ENCODE measurements at regions not wholly inside any gene's neighbourhood (a gene's known extent, or its start where the extent isn't known, plus 50 kb on each side); places are given as distances from the start of the nearest gene placed in this dataset.

- Histone ChIP-seq H3K4me1 (ENCODE audit: control insufficient read depth, insufficient read depth, low read depth, low read length) (no peaks in the 10 kb centered on the region), H3K9me3 (ENCODE audit: control insufficient read depth, low read length) (peaks cover 3% of the 10 kb centered on the region), H3K27ac (ENCODE audit: low read length, poor library complexity, severe bottlenecking) (no peak overlapping the region), H3K18ac (ENCODE audit: low read depth in 1 of 2, low read length in 2 of 2) (no peak overlapping the region), H2AK5ac (ENCODE audit: low read length, severe bottlenecking) (no peak overlapping the region), H3K4ac (ENCODE audit: low read depth in 1 of 2, low read length in 2 of 2) (no peak overlapping the region), H3K79me1 (replicated peaks; ENCODE audit: low read length, poor library complexity, severe bottlenecking) (no peaks in the 10 kb centered on the region), H3K9ac (ENCODE audit: low read length) (no peak overlapping the region), H3K4me3 (ENCODE audit: insufficient read depth in 1 of 2, low read depth in 1 of 2, low read length in 2 of 2) (no peak overlapping the region), H4K8ac (ENCODE audit: low read length) (no peak overlapping the region), H2BK12ac (ENCODE audit: low read length in 2 of 2) (no peak overlapping the region), H3K27me3 (ENCODE audit: control insufficient read depth in 1 of 2, insufficient read depth in 1 of 2, low read length in 2 of 2) (peaks cover 3 to 19% of the 10 kb centered on the region in 2 experiments), H2BK15ac (ENCODE audit: low read depth, poor library complexity, severe bottlenecking) (no peak overlapping the region), H3K4me2 (ENCODE audit: low read length, poor library complexity, severe bottlenecking) (no peak overlapping the region), H2BK5ac (ENCODE audit: low read depth, low read length, poor library complexity, severe bottlenecking) (no peak overlapping the region), H4K91ac (ENCODE audit: low read length) (no peak overlapping the region), H3K36me3 (ENCODE audit: control insufficient read depth in 1 of 2, insufficient read depth in 2 of 2, low read depth in 1 of 2, low read length in 2 of 2) (no peaks in the 10 kb centered on the region), H3K23ac (ENCODE audit: low read length in 2 of 2) (no peak overlapping the region), H2BK120ac (ENCODE audit: low read depth, low read length) (no peak overlapping the region), H3K14ac (ENCODE audit: low read length in 2 of 2) (no peak overlapping the region), H2AFZ (ENCODE audit: low read depth, low read length) (no peak overlapping the region)
- no peak for DNase-seq
- 92% methylated on average over 2 of the region's 2 CpGs for WGBS
These were observed 79.3 kb upstream of the VAV3 start for GRCh38 chr1:108044318-108044717.

- H3K9me3 ChIP-seq (ENCODE audit: control insufficient read depth, low read length) = peaks cover 3% of the 10 kb centered on the region
- no peak overlapping the region for H2BK120ac ChIP-seq (ENCODE audit: low read depth, low read length)
- H3K23ac ChIP-seq (ENCODE audit: low read length in 2 of 2) = no peak overlapping the region
- H2BK15ac ChIP-seq (ENCODE audit: low read depth, poor library complexity, severe bottlenecking) = no peak overlapping the region
- H2BK12ac ChIP-seq (ENCODE audit: low read length in 2 of 2) = no peak overlapping the region
- no peak overlapping the region for H2AK5ac ChIP-seq (ENCODE audit: low read length, severe bottlenecking)
- H3K36me3 ChIP-seq (ENCODE audit: control insufficient read depth in 1 of 2, insufficient read depth in 2 of 2, low read depth in 1 of 2, low read length in 2 of 2) = no peaks in the 10 kb centered on the region
- DNase-seq = no peak
- H3K27me3 ChIP-seq (ENCODE audit: control insufficient read depth in 1 of 2, insufficient read depth in 1 of 2, low read length in 2 of 2) = peaks cover 3 to 19% of the 10 kb centered on the region in 2 experiments
- no peak overlapping the region for H3K4me3 ChIP-seq (ENCODE audit: insufficient read depth in 1 of 2, low read depth in 1 of 2, low read length in 2 of 2)
- 96% methylated on average over 6 of the region's 8 CpGs for WGBS
- no peaks in the 10 kb centered on the region for H3K4me1 ChIP-seq (ENCODE audit: control insufficient read depth, insufficient read depth, low read depth, low read length)
- no peak overlapping the region for H3K14ac ChIP-seq (ENCODE audit: low read length in 2 of 2)
- no peak overlapping the region for H3K9ac ChIP-seq (ENCODE audit: low read length)
- H3K4me2 ChIP-seq (ENCODE audit: low read length, poor library complexity, severe bottlenecking) = no peak overlapping the region
- no peak overlapping the region for H4K91ac ChIP-seq (ENCODE audit: low read length)
- H2BK5ac ChIP-seq (ENCODE audit: low read depth, low read length, poor library complexity, severe bottlenecking) = no peak overlapping the region
- H3K27ac ChIP-seq (ENCODE audit: low read length, poor library complexity, severe bottlenecking) = no peak overlapping the region
- H3K18ac ChIP-seq (ENCODE audit: low read depth in 1 of 2, low read length in 2 of 2) = no peak overlapping the region
- H3K79me1 ChIP-seq (replicated peaks; ENCODE audit: low read length, poor library complexity, severe bottlenecking) = no peaks in the 10 kb centered on the region
- H4K8ac ChIP-seq (ENCODE audit: low read length) = no peak overlapping the region
- H2AFZ ChIP-seq (ENCODE audit: low read depth, low read length) = no peak overlapping the region
- H3K4ac ChIP-seq (ENCODE audit: low read depth in 1 of 2, low read length in 2 of 2) = no peak overlapping the region
These were observed 78.7 kb upstream of the VAV3 start for GRCh38 chr1:108043707-108044106.

- no peak overlapping the region for H2BK5ac ChIP-seq (ENCODE audit: low read depth, low read length, poor library complexity, severe bottlenecking)
These were observed 77.6 kb upstream of the VAV3 start for GRCh38 chr1:108042610-108043009.

GRCh38 chr1:108041360-108042142, 76.6 kb upstream of the VAV3 start:
- H2AFZ ChIP-seq (ENCODE audit: low read depth, low read length) = no peak overlapping the region
- H3K79me1 ChIP-seq (replicated peaks; ENCODE audit: low read length, poor library complexity, severe bottlenecking) = no peaks in the 10 kb centered on the region
- H3K4me2 ChIP-seq (ENCODE audit: low read length, poor library complexity, severe bottlenecking) = no peak overlapping the region
- no peak overlapping the region for H4K91ac ChIP-seq (ENCODE audit: low read length)
- 60% methylated on average over 6 of the region's 7 CpGs for WGBS
- no peak overlapping the region for H2BK12ac ChIP-seq (ENCODE audit: low read length in 2 of 2)
- H3K4ac ChIP-seq (ENCODE audit: low read depth in 1 of 2, low read length in 2 of 2) = no peak overlapping the region
- no peak overlapping the region for H2BK5ac ChIP-seq (ENCODE audit: low read depth, low read length, poor library complexity, severe bottlenecking)
- H3K27ac ChIP-seq (ENCODE audit: low read length, poor library complexity, severe bottlenecking) = no peak overlapping the region
- H3K9me3 ChIP-seq (ENCODE audit: control insufficient read depth, low read length) = no peaks in the 10 kb centered on the region
- peak overlapping the region in 1 of 2 experiments; percentile 17 for H3K4me3 ChIP-seq (ENCODE audit: insufficient read depth in 1 of 2, low read depth in 1 of 2, low read length in 2 of 2)
- no peak overlapping the region for H2AK5ac ChIP-seq (ENCODE audit: low read length, severe bottlenecking)
- no peak for DNase-seq
- H2BK15ac ChIP-seq (ENCODE audit: low read depth, poor library complexity, severe bottlenecking) = no peak overlapping the region
- H4K8ac ChIP-seq (ENCODE audit: low read length) = no peak overlapping the region
- H3K18ac ChIP-seq (ENCODE audit: low read depth in 1 of 2, low read length in 2 of 2) = no peak overlapping the region
- peaks cover 3 to 8% of the 10 kb centered on the region in 2 experiments for H3K27me3 ChIP-seq (ENCODE audit: control insufficient read depth in 1 of 2, insufficient read depth in 1 of 2, low read length in 2 of 2)
- no peaks in the 10 kb centered on the region for H3K36me3 ChIP-seq (ENCODE audit: control insufficient read depth in 1 of 2, insufficient read depth in 2 of 2, low read depth in 1 of 2, low read length in 2 of 2)
- no peak overlapping the region for H3K14ac ChIP-seq (ENCODE audit: low read length in 2 of 2)
- H3K9ac ChIP-seq (ENCODE audit: low read length) = peak overlapping the region; percentile 51
- no peak overlapping the region for H2BK120ac ChIP-seq (ENCODE audit: low read depth, low read length)
- H3K4me1 ChIP-seq (ENCODE audit: control insufficient read depth, insufficient read depth, low read depth, low read length) = no peaks in the 10 kb centered on the region
- no peak overlapping the region for H3K23ac ChIP-seq (ENCODE audit: low read length in 2 of 2)

More at GRCh38 chr1:108042610-108043009, 77.6 kb upstream of the VAV3 start:
- 100% methylated on average over 1 of the region's 1 CpG for WGBS
- no peak overlapping the region for H3K9ac ChIP-seq (ENCODE audit: low read length)
- H2AK5ac ChIP-seq (ENCODE audit: low read length, severe bottlenecking) = no peak overlapping the region
- no peak overlapping the region for H2AFZ ChIP-seq (ENCODE audit: low read depth, low read length)
- no peak overlapping the region for H3K18ac ChIP-seq (ENCODE audit: low read depth in 1 of 2, low read length in 2 of 2)
- H2BK120ac ChIP-seq (ENCODE audit: low read depth, low read length) = no peak overlapping the region
- no peak overlapping the region for H3K4ac ChIP-seq (ENCODE audit: low read depth in 1 of 2, low read length in 2 of 2)
- no peaks in the 10 kb centered on the region for H3K9me3 ChIP-seq (ENCODE audit: control insufficient read depth, low read length)
- H4K91ac ChIP-seq (ENCODE audit: low read length) = no peak overlapping the region
- no peak overlapping the region for H3K14ac ChIP-seq (ENCODE audit: low read length in 2 of 2)
- no peaks in the 10 kb centered on the region for H3K79me1 ChIP-seq (replicated peaks; ENCODE audit: low read length, poor library complexity, severe bottlenecking)
- H3K36me3 ChIP-seq (ENCODE audit: control insufficient read depth in 1 of 2, insufficient read depth in 2 of 2, low read depth in 1 of 2, low read length in 2 of 2) = no peaks in the 10 kb centered on the region
- H3K4me3 ChIP-seq (ENCODE audit: insufficient read depth in 1 of 2, low read depth in 1 of 2, low read length in 2 of 2) = no peak overlapping the region
- H3K27me3 ChIP-seq (ENCODE audit: control insufficient read depth in 1 of 2, insufficient read depth in 1 of 2, low read length in 2 of 2) = peaks cover 3 to 13% of the 10 kb centered on the region in 2 experiments
- DNase-seq = no peak
- H3K4me1 ChIP-seq (ENCODE audit: control insufficient read depth, insufficient read depth, low read depth, low read length) = no peaks in the 10 kb centered on the region
- H4K8ac ChIP-seq (ENCODE audit: low read length) = no peak overlapping the region
- no peak overlapping the region for H3K27ac ChIP-seq (ENCODE audit: low read length, poor library complexity, severe bottlenecking)
- H3K23ac ChIP-seq (ENCODE audit: low read length in 2 of 2) = no peak overlapping the region
- H2BK15ac ChIP-seq (ENCODE audit: low read depth, poor library complexity, severe bottlenecking) = no peak overlapping the region
- H2BK12ac ChIP-seq (ENCODE audit: low read length in 2 of 2) = no peak overlapping the region
- no peak overlapping the region for H3K4me2 ChIP-seq (ENCODE audit: low read length, poor library complexity, severe bottlenecking)
